ENCODE measurements at regions not wholly inside any gene's neighbourhood (a gene's known extent, or its start where the extent isn't known, plus 50 kb on each side); places are given as distances from the start of the nearest gene placed in this dataset.

- DNase-seq (ENCODE audit: low spot score in 2 of 2): no peak
- Histone ChIP-seq H3K27ac (no peak overlapping the region), H3K4me3 (no peak overlapping the region), H3K27me3 (no peaks in the 10 kb centered on the region), H3K9me3 (no peaks in the 10 kb centered on the region), H3K36me3 (no peaks in the 10 kb centered on the region), H3K4me1 (no peaks in the 10 kb centered on the region)
- TF ChIP-seq POLR2AphosphoS5 (IDR thresholded peaks at IDR 0.05): no peak
- TF ChIP-seq CTCF (IDR thresholded peaks at IDR 0.05): no peak
- no peak for TF ChIP-seq POLR2A (IDR thresholded peaks at IDR 0.05)
- TF ChIP-seq EP300 (IDR thresholded peaks at IDR 0.05): no peak
- 87% methylated on average over 1 of the region's 1 CpG for WGBS
Measured at GRCh38 chr2:146481629-146482028, 1363.2 kb upstream of the ACVR2A start.

GRCh38 chr2:146477383-146477782 is 1367.4 kb upstream of the ACVR2A start:
- H3K9me3 ChIP-seq: no peaks in the 10 kb centered on the region
- no peaks in the 10 kb centered on the region for H3K36me3 ChIP-seq
- 58% methylated on average over 5 of the region's 5 CpGs for WGBS
- H3K27me3 ChIP-seq: no peaks in the 10 kb centered on the region
- no peak for TF ChIP-seq POLR2AphosphoS5 (IDR thresholded peaks at IDR 0.05)
- TF ChIP-seq POLR2A (IDR thresholded peaks at IDR 0.05): no peak
- TF ChIP-seq EP300 (IDR thresholded peaks at IDR 0.05): no peak
- TF ChIP-seq CTCF (IDR thresholded peaks at IDR 0.05): no peak
- no peak overlapping the region for H3K27ac ChIP-seq
- no peak overlapping the region for H3K4me3 ChIP-seq
- no peaks in the 10 kb centered on the region for H3K4me1 ChIP-seq
- no peak for DNase-seq (ENCODE audit: low spot score in 2 of 2)

- Histone ChIP-seq H3K27ac (no peak overlapping the region), H3K27me3 (no peaks in the 10 kb centered on the region), H3K4me1 (no peaks in the 10 kb centered on the region), H3K36me3 (no peaks in the 10 kb centered on the region), H3K4me3 (no peak overlapping the region), H3K9me3 (no peaks in the 10 kb centered on the region)
- WGBS: 96% methylated on average over 3 of the region's 3 CpGs
- DNase-seq (ENCODE audit: low spot score in 2 of 2): no peak
- no peak for TF ChIP-seq POLR2A (IDR thresholded peaks at IDR 0.05)
- no peak for TF ChIP-seq EP300 (IDR thresholded peaks at IDR 0.05)
- TF ChIP-seq CTCF (IDR thresholded peaks at IDR 0.05): no peak
- no peak for TF ChIP-seq POLR2AphosphoS5 (IDR thresholded peaks at IDR 0.05)
Measured at GRCh38 chr2:146468578-146468977, 1376.3 kb upstream of the ACVR2A start.

- H3K4me3 ChIP-seq: no peak overlapping the region
- WGBS: 67% methylated on average over 3 of the region's 3 CpGs
- no peak overlapping the region for H3K27ac ChIP-seq
- no peaks in the 10 kb centered on the region for H3K4me1 ChIP-seq
- TF ChIP-seq POLR2AphosphoS5 (IDR thresholded peaks at IDR 0.05) (no peak), CTCF (IDR thresholded peaks at IDR 0.05) (no peak), EP300 (IDR thresholded peaks at IDR 0.05) (no peak), POLR2A (IDR thresholded peaks at IDR 0.05) (no peak)
- H3K27me3 ChIP-seq: no peaks in the 10 kb centered on the region
- no peak for DNase-seq (ENCODE audit: low spot score in 2 of 2)
- no peaks in the 10 kb centered on the region for H3K9me3 ChIP-seq
- H3K36me3 ChIP-seq: no peaks in the 10 kb centered on the region
Measured at GRCh38 chr2:146467425-146467824, 1377.4 kb upstream of the ACVR2A start.

GRCh38 chr2:146465460-146465859 is 1379.4 kb upstream of the ACVR2A start:
- no peaks in the 10 kb centered on the region for H3K4me1 ChIP-seq
- WGBS: 73% methylated on average over 2 of the region's 7 CpGs
- no peak overlapping the region for H3K27ac ChIP-seq
- no peak for DNase-seq (ENCODE audit: low spot score in 2 of 2)
- H3K27me3 ChIP-seq: no peaks in the 10 kb centered on the region
- H3K36me3 ChIP-seq: no peaks in the 10 kb centered on the region
- H3K4me3 ChIP-seq: no peak overlapping the region
- H3K9me3 ChIP-seq: no peaks in the 10 kb centered on the region
- TF ChIP-seq POLR2AphosphoS5 (IDR thresholded peaks at IDR 0.05) (no peak), POLR2A (IDR thresholded peaks at IDR 0.05) (no peak), EP300 (IDR thresholded peaks at IDR 0.05) (no peak), CTCF (IDR thresholded peaks at IDR 0.05) (no peak)

Measured in suprapubic skin (tissue), 4 donors.